Ishikawa (cell line): ENCODE measurements at regions not wholly inside any gene's neighbourhood (a gene's known extent, or its start where the extent isn't known, plus 50 kb on each side); places are given as distances from the start of the nearest gene placed in this dataset.

Source experiments
- EGR1 ChIP-seq: IDR thresholded peaks from 2 replicates; pipeline ENCODE4 v1.6.1; 2012
- FOXM1 ChIP-seq: IDR thresholded peaks from 2 replicates; pipeline ENCODE4 v1.6.1; 2012; ENCODE audit warnings: low read depth, borderline replicate concordance
- MAX ChIP-seq: IDR thresholded peaks from 2 replicates; pipeline ENCODE4 v1.6.1; 2012
- NFIC ChIP-seq: IDR thresholded peaks from 2 replicates; pipeline ENCODE4 v1.6.1; 2012
- YY1 ChIP-seq: IDR thresholded peaks from 2 replicates; pipeline ENCODE4 v1.6.1; 2012; ENCODE audit warnings: low read depth
- ZBTB7A ChIP-seq: IDR thresholded peaks from 2 replicates; pipeline ENCODE4 v1.6.1; 2012; ENCODE audit warnings: low read depth

- TF ChIP-seq EGR1 (no peak), NFIC (no peak), MAX (no peak), FOXM1 (no peak), YY1 (no peak), ZBTB7A (no peak)
Observed at GRCh38 chr4:19375136-19375804, 876.4 kb upstream of the SLIT2 start.
